ENCODE measurements at regions not wholly inside any gene's neighbourhood (a gene's known extent, or its start where the extent isn't known, plus 50 kb on each side); places are given as distances from the start of the nearest gene placed in this dataset.

DNA sequence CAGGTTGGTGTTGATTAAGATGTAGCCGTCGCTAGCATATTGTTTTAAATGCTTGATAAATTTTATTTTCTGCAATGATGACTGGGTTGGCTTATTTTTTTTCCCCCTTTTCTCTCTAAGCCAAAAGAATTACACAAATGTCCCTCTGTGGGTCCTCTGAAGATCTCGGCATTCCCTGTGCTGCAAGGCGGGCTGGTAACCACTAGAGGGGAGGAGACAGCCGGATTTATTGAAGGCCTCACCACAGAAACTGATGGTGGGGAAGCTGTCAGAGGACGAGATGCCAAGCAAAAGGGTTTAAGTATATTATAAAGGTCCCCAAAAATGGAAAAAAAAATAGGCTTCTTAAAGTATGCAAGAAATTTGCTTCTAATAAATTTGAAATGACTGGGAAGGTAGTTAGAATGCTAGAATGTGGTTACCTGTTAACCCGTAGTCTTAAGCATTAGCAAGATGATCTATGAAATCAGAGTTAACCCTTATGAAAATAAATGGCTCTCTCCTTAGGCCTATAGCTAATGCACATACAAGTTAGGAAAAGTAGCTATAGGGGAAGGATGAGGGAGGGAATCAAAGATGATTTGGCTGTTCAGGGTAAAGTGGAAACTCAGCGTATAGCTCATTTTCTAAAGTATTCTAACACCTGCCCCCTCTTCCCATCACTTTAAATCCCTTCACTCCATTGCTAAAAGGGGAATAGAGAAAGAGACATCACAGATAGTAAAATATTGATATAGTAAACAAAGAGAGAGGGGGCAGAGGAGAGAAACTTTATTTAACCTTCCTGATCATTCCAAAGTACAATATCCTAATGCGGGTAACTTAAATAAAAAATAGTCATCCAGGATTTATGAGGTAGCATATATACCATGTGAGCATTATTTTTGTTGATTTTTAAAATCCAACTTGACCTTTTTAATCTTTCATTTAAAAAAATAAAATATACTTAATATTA lies 894.5 kb upstream of the POU3F3 start (continued):
- TF ChIP-seq RAD21 (IDR thresholded peaks at IDR 0.05 in 1 of 2, conservative IDR thresholded peaks at IDR 0.05 in 1 of 2; ENCODE audit: low read depth in 2 of 2, low read length in 2 of 2) (peak; percentile 88 to 91), KDM1A (IDR thresholded peaks at IDR 0.05; ENCODE audit: borderline replicate concordance, low read length) (no peak), CREB1 (IDR thresholded peaks at IDR 0.05) (no peak), POLR2AphosphoS5 (IDR thresholded peaks at IDR 0.05; ENCODE audit: low read depth, low read length) (no peak), POLR2A (IDR thresholded peaks at IDR 0.05; ENCODE audit: control extremely low read depth in 1 of 2, low read depth in 2 of 2, low read length in 2 of 2) (no peak)
- TF ChIP-seq, protein P1, sequence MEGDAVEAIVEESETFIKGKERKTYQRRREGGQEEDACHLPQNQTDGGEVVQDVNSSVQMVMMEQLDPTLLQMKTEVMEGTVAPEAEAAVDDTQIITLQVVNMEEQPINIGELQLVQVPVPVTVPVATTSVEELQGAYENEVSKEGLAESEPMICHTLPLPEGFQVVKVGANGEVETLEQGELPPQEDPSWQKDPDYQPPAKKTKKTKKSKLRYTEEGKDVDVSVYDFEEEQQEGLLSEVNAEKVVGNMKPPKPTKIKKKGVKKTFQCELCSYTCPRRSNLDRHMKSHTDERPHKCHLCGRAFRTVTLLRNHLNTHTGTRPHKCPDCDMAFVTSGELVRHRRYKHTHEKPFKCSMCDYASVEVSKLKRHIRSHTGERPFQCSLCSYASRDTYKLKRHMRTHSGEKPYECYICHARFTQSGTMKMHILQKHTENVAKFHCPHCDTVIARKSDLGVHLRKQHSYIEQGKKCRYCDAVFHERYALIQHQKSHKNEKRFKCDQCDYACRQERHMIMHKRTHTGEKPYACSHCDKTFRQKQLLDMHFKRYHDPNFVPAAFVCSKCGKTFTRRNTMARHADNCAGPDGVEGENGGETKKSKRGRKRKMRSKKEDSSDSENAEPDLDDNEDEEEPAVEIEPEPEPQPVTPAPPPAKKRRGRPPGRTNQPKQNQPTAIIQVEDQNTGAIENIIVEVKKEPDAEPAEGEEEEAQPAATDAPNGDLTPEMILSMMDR (IDR thresholded peaks at IDR 0.05; ENCODE audit: control extremely low read depth in 1 of 3, insufficient read depth in 1 of 3, low read depth in 1 of 3, low read length in 3 of 3), result peak; percentile 74 to 85 (median 77)
- TF ChIP-seq, protein P2, sequence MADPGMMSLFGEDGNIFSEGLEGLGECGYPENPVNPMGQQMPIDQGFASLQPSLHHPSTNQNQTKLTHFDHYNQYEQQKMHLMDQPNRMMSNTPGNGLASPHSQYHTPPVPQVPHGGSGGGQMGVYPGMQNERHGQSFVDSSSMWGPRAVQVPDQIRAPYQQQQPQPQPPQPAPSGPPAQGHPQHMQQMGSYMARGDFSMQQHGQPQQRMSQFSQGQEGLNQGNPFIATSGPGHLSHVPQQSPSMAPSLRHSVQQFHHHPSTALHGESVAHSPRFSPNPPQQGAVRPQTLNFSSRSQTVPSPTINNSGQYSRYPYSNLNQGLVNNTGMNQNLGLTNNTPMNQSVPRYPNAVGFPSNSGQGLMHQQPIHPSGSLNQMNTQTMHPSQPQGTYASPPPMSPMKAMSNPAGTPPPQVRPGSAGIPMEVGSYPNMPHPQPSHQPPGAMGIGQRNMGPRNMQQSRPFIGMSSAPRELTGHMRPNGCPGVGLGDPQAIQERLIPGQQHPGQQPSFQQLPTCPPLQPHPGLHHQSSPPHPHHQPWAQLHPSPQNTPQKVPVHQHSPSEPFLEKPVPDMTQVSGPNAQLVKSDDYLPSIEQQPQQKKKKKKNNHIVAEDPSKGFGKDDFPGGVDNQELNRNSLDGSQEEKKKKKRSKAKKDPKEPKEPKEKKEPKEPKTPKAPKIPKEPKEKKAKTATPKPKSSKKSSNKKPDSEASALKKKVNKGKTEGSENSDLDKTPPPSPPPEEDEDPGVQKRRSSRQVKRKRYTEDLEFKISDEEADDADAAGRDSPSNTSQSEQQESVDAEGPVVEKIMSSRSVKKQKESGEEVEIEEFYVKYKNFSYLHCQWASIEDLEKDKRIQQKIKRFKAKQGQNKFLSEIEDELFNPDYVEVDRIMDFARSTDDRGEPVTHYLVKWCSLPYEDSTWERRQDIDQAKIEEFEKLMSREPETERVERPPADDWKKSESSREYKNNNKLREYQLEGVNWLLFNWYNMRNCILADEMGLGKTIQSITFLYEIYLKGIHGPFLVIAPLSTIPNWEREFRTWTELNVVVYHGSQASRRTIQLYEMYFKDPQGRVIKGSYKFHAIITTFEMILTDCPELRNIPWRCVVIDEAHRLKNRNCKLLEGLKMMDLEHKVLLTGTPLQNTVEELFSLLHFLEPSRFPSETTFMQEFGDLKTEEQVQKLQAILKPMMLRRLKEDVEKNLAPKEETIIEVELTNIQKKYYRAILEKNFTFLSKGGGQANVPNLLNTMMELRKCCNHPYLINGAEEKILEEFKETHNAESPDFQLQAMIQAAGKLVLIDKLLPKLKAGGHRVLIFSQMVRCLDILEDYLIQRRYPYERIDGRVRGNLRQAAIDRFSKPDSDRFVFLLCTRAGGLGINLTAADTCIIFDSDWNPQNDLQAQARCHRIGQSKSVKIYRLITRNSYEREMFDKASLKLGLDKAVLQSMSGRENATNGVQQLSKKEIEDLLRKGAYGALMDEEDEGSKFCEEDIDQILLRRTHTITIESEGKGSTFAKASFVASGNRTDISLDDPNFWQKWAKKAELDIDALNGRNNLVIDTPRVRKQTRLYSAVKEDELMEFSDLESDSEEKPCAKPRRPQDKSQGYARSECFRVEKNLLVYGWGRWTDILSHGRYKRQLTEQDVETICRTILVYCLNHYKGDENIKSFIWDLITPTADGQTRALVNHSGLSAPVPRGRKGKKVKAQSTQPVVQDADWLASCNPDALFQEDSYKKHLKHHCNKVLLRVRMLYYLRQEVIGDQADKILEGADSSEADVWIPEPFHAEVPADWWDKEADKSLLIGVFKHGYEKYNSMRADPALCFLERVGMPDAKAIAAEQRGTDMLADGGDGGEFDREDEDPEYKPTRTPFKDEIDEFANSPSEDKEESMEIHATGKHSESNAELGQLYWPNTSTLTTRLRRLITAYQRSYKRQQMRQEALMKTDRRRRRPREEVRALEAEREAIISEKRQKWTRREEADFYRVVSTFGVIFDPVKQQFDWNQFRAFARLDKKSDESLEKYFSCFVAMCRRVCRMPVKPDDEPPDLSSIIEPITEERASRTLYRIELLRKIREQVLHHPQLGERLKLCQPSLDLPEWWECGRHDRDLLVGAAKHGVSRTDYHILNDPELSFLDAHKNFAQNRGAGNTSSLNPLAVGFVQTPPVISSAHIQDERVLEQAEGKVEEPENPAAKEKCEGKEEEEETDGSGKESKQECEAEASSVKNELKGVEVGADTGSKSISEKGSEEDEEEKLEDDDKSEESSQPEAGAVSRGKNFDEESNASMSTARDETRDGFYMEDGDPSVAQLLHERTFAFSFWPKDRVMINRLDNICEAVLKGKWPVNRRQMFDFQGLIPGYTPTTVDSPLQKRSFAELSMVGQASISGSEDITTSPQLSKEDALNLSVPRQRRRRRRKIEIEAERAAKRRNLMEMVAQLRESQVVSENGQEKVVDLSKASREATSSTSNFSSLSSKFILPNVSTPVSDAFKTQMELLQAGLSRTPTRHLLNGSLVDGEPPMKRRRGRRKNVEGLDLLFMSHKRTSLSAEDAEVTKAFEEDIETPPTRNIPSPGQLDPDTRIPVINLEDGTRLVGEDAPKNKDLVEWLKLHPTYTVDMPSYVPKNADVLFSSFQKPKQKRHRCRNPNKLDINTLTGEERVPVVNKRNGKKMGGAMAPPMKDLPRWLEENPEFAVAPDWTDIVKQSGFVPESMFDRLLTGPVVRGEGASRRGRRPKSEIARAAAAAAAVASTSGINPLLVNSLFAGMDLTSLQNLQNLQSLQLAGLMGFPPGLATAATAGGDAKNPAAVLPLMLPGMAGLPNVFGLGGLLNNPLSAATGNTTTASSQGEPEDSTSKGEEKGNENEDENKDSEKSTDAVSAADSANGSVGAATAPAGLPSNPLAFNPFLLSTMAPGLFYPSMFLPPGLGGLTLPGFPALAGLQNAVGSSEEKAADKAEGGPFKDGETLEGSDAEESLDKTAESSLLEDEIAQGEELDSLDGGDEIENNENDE (IDR thresholded peaks at IDR 0.05; ENCODE audit: insufficient replicate concordance, low read length), result no peak

All from H1 (cell line).